IPS DF 6.9 (cell line): ENCODE measurements at regions not wholly inside any gene's neighbourhood (a gene's known extent, or its start where the extent isn't known, plus 50 kb on each side); places are given as distances from the start of the nearest gene placed in this dataset.
"Not testable (repeated sequence)": the region's sequence is repeated elsewhere in the genome, so short reads cannot be mapped to it uniquely, and the experiment has no call there.

Experiments used
- DNase-seq: peaks from one replicate; pipeline ENCODE4 v3.0.0-alpha.2; 2013; ENCODE audit warnings: low read depth, low spot score
- H3K27ac ChIP-seq: one replicate; pipeline ENCODE4 v1.5.1; 2013; ENCODE audit warnings: low read length, control low read depth
- H3K27me3 ChIP-seq: 2 replicates; pipeline ENCODE4 v1.6.1; 2013; ENCODE audit warnings: mild to moderate bottlenecking, low read length; ENCODE audit not compliant: control insufficient read depth, insufficient read depth
- H3K36me3 ChIP-seq: 2 replicates; pipeline ENCODE4 v1.6.1; 2013; ENCODE audit warnings: low read length; ENCODE audit not compliant: control insufficient read depth, insufficient read depth
- H3K4me1 ChIP-seq: 2 replicates; pipeline ENCODE4 v1.6.1; 2013; ENCODE audit warnings: low read length; ENCODE audit not compliant: control insufficient read depth, insufficient read depth
- H3K4me3 ChIP-seq: 2 replicates; pipeline ENCODE4 v1.5.1; 2013; ENCODE audit warnings: mild to moderate bottlenecking, low read length
- H3K9me3 ChIP-seq: 2 replicates; pipeline ENCODE4 v1.6.1; 2013; ENCODE audit warnings: low read length, inconsistent platforms; ENCODE audit not compliant: control insufficient read depth, insufficient read depth
- WGBS: extraction: QIAGEN DNeasy Blood & Tissue Kit; methylation state at CpG from one replicate; pipeline ENCODE4 v1.1.7; 2013; ENCODE audit warnings: mixed read lengths, missing lambda C conversion rate; ENCODE audit not compliant: insufficient read length, insufficient coverage; 5-methylcytosine and 5-hydroxymethylcytosine counted together

DNA sequence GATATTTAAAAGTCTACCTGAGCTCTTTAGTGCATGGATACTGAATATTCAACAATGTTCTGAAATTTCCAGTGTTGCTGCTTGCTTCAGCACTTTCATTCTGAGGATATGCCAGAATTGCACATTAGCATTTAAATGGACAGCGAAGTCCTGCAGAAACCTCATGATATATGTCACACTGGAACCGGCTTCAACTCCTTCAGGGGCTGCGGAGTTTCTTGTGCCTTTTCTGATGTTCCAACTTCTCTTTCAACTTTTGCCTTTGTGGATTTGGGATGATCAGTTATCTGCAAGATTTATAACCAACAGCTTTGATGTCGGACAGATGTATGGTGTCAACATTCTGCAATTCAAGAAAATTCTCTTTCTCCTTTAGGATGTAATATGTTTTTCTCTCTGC is 142.5 kb upstream of the LMNTD1 start:
- no peak overlapping the region for H3K4me3 ChIP-seq
- H3K9me3 ChIP-seq, result no peaks in the 10 kb centered on the region
- H3K27me3 ChIP-seq, result peaks cover 2% of the 10 kb centered on the region; the same call in 1 of the 2 replicates
- no CpG with 5 or more reads among the region's 4 CpGs for WGBS
- no peak overlapping the region for H3K27ac ChIP-seq
- DNase-seq, result no peak
- no peaks in the 10 kb centered on the region for H3K36me3 ChIP-seq
- peaks cover 6% of the 10 kb centered on the region; the same call in 1 of the 2 replicates for H3K4me1 ChIP-seq

- Histone ChIP-seq H3K27me3 (no peaks in the 10 kb centered on the region), H3K9me3 (no peaks in the 10 kb centered on the region), H3K27ac (no peak overlapping the region), H3K36me3 (no peaks in the 10 kb centered on the region), H3K4me3 (no peak overlapping the region), H3K4me1 (no peaks in the 10 kb centered on the region)
- DNase-seq, result no peak
- WGBS, result no CpG with 5 or more reads among the region's 2 CpGs
Measured at GRCh38 chr12:25698772-25699171, 145.7 kb upstream of the LMNTD1 start.

DNA sequence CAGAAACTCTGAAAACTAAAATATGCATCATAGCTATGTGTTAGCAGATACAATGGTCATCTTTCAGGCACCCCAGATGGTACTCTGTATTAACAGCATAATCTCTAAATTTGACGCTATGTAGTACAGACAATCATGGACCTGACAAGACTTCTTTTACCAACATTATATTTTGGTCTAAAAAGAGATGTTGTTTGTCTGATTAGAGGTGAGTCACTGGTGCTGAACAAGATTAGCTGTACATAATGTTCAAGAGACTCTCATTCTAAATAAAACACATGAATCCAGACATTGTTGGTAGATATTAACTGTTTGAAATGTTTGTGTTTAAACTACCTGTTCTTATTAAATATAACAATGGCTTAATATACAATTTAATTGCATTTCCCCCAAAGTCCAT is 146.4 kb upstream of the LMNTD1 start:
- DNase-seq, result no peak
- WGBS, result no CpG with 5 or more reads among the region's 1 CpG
- H3K9me3 ChIP-seq, result no peaks in the 10 kb centered on the region
- H3K4me1 ChIP-seq, result no peaks in the 10 kb centered on the region
- no peak overlapping the region for H3K27ac ChIP-seq
- H3K36me3 ChIP-seq, result no peaks in the 10 kb centered on the region
- H3K4me3 ChIP-seq, result no peak overlapping the region
- no peaks in the 10 kb centered on the region for H3K27me3 ChIP-seq

- no peak overlapping the region for H3K27ac ChIP-seq
- no peaks in the 10 kb centered on the region for H3K36me3 ChIP-seq
- H3K27me3 ChIP-seq, result no peaks in the 10 kb centered on the region
- no peak overlapping the region for H3K4me3 ChIP-seq
- no peak for DNase-seq
- WGBS, result no CpG with 5 or more reads among the region's 4 CpGs
- H3K9me3 ChIP-seq, result no peaks in the 10 kb centered on the region
- no peaks in the 10 kb centered on the region for H3K4me1 ChIP-seq
Measured at GRCh38 chr12:25701290-25701689, 148.2 kb upstream of the LMNTD1 start.

DNA sequence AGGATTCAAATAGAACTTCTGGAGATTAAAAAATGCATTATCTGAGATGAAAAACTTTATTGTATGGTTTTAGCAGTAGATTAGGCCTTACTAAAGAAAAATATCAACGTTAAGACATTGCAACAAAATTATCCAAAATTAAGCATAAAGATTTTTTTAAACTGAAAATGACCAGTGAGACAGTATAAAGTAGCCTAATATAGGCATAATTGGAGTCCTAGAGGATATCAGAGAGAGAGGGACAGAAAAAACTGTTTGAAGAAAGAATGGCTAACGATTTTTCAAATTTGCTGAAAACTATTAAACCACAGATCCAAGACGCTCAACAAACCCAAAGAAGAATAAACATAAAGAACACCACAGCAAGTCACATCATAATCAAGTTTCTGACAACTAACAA is 149.5 kb upstream of the LMNTD1 start:
- DNase-seq, result no peak
- H3K4me1 ChIP-seq, result no peaks in the 10 kb centered on the region
- H3K27me3 ChIP-seq, result no peaks in the 10 kb centered on the region
- WGBS, result no CpG with 5 or more reads among the region's 3 CpGs
- H3K36me3 ChIP-seq, result no peaks in the 10 kb centered on the region
- no peak overlapping the region for H3K27ac ChIP-seq
- H3K4me3 ChIP-seq, result no peak overlapping the region
- H3K9me3 ChIP-seq, result peaks cover 4% of the 10 kb centered on the region

DNA sequence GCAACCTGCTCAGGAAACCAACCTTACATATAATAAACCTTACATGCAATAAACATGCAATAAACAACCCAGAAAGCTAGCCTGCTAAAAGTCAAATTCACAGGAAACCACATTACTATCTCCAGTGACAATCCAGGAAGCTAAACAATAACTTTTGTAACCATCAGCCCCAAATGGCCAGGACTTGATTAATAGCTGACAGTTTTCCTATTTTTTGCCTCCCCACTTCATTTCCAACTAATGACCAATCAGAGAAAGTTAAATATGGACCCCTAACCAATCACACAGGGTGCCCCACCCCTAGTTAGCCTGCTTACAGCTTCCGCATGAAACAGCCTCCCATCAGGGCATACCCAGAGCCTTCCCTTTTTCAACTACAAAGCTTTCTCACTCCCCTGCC is 152.2 kb upstream of the LMNTD1 start:
- Histone ChIP-seq H3K9me3 (peaks cover 4% of the 10 kb centered on the region), H3K36me3 (no peaks in the 10 kb centered on the region), H3K4me1 (no peaks in the 10 kb centered on the region), H3K4me3 (no peak overlapping the region), H3K27ac (no peak overlapping the region), H3K27me3 (no peaks in the 10 kb centered on the region)
- no peak for DNase-seq
- WGBS, result no CpG with 5 or more reads among the region's 1 CpG

GRCh38 chr12:25706646-25707045 is 153.6 kb upstream of the LMNTD1 start:
- H3K27ac ChIP-seq, H3K9me3 ChIP-seq, H3K36me3 ChIP-seq, H3K27me3 ChIP-seq, DNase-seq, H3K4me1 ChIP-seq, H3K4me3 ChIP-seq: not testable (repeated sequence)

DNA sequence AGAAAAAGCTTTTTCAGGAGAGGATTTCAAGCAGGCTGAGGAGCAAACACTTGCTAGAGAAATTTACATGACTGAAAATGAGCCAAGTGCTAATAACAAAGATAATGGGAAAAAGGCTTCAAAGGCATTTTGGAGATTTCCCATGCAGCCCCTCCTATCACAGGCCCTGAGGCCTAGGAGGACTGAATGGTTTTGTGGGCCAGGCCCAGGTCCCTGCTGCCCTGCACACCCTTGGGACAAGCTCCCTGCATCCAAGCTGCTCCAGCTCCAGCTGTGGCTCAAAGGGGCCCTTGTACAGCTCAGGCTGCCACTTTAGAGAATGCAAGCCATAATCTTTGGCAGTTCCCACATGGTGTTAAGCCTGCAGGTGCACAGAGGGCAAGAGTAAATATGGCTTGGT is 154.0 kb upstream of the LMNTD1 start:
- H3K4me1 ChIP-seq, result no peaks in the 10 kb centered on the region
- DNase-seq, result no peak
- peaks cover 4% of the 10 kb centered on the region for H3K9me3 ChIP-seq
- H3K27ac ChIP-seq, result no peak overlapping the region
- H3K4me3 ChIP-seq, result no peak overlapping the region; the same call in 1 of the 2 replicates
- H3K36me3 ChIP-seq, result no peaks in the 10 kb centered on the region
- no peaks in the 10 kb centered on the region for H3K27me3 ChIP-seq

DNA sequence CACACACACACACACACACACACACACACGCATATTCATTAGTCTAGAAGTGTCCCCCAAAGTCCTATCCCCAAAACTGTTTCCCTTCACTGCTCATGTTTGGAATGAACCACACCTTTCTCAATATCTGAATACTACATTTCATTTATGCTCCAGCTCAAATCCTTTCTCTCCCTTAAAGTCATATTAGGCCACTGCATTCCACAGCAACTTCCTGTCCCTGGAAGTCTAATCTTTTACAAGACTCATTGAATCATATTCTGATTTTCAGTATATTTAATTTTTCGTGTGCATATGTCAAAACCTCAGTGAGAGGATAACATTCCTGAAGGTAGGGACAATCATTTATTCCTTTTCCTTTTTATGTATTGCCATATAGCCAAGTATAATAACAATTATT is 155.6 kb upstream of the LMNTD1 start:
- Histone ChIP-seq H3K4me3 (no peak overlapping the region), H3K9me3 (peaks cover 4% of the 10 kb centered on the region)
- WGBS, result no CpG with 5 or more reads among the region's 2 CpGs

GRCh38 chr12:25710128-25710527 is 157.0 kb upstream of the LMNTD1 start:
- H3K27me3 ChIP-seq, result no peaks in the 10 kb centered on the region
- no CpG with 5 or more reads among the region's 2 CpGs for WGBS
- no peak for DNase-seq
- no peak overlapping the region for H3K4me3 ChIP-seq
- no peak overlapping the region for H3K27ac ChIP-seq
- H3K4me1 ChIP-seq, result no peaks in the 10 kb centered on the region
- H3K36me3 ChIP-seq, result no peaks in the 10 kb centered on the region
- peaks cover 4% of the 10 kb centered on the region for H3K9me3 ChIP-seq

More for the DNA sequence above, 155.6 kb upstream of the LMNTD1 start:
- Histone ChIP-seq H3K27me3 (no peaks in the 10 kb centered on the region), H3K36me3 (no peaks in the 10 kb centered on the region), H3K4me1 (no peaks in the 10 kb centered on the region), H3K27ac (no peak overlapping the region)
- DNase-seq, result no peak

DNA sequence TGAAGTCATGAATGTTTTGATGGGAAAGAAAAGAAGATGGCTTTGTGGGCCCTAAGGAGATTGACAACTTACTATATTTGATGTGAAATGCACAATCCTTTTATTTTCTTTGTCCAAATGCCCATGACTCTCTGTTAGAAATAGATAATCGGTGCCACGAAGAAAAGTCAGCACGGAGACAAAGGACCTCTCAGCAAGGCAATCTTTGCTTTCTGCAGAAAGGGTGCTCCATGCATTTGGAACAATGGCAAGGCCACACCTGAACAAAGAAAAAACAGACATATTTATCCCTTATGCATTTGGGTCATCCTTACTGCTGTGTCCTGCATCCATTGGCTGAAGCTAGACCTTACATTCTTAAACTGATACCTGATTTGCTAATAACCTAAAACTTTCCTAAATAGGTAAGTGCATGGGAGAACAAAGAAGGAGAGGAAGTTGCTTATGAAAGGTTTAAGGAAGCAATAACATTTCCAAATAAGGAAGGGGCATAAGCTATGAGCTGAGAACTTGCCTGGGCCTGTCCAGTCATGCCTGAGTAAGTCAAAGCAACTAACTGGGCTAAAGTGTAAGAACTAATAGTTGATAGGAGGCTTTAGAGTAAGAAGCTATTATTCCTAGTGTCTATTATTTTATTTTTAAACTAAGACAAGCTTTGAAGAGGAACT is 158.0 kb upstream of the LMNTD1 start:
- not testable (repeated sequence) for H3K4me1 ChIP-seq, H3K9me3 ChIP-seq, H3K36me3 ChIP-seq, DNase-seq, H3K4me3 ChIP-seq, H3K27me3 ChIP-seq, H3K27ac ChIP-seq
- WGBS, result no CpG with 5 or more reads among the region's 3 CpGs
